ENCODE measurements at regions not wholly inside any gene's neighbourhood (a gene's known extent, or its start where the extent isn't known, plus 50 kb on each side); places are given as distances from the start of the nearest gene placed in this dataset.
"Not testable (repeated sequence)": the region's sequence is repeated elsewhere in the genome, so short reads cannot be mapped to it uniquely, and the experiment has no call there.

DNA sequence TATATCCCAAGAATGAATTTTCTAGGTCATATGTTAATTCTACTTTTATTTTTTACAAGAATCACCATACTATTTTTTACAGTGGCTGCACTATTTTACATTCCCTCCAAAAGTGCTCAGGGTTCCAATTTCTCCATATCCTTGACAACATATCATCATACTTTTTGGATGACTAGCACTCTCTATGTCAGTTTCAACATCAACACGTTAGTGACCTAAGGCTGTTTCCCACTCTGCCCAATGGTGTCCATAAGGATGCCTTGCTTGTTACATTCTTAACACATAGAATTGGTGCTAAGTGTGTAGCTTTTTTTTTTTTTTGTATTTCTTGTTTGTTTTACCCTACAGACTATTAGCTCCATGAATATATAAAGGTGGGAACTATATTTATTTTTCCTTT is 175.4 kb downstream of the PCDH10 start:
- no peak for DNase-seq (ENCODE audit: low read depth, low spot score)

DNA sequence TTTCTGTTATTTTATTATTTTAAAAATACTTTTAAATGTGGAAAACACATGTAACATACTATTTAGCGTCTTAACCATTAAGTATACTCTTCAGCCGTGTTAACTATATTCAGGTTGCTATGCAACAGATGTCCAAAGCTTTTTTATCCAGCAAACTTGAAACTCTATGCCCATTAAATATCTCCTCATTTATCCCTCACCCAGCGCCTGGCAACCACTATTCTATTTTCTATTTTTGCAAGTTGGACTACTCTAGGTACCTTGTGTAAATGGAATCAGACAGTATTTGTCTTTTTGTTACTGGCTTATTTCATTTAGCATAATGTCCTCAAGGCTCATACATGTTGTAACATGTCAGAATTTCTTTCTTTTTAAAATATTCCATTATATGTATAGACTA is 174.6 kb downstream of the PCDH10 start:
- no peak for DNase-seq (ENCODE audit: low read depth, low spot score)

DNA sequence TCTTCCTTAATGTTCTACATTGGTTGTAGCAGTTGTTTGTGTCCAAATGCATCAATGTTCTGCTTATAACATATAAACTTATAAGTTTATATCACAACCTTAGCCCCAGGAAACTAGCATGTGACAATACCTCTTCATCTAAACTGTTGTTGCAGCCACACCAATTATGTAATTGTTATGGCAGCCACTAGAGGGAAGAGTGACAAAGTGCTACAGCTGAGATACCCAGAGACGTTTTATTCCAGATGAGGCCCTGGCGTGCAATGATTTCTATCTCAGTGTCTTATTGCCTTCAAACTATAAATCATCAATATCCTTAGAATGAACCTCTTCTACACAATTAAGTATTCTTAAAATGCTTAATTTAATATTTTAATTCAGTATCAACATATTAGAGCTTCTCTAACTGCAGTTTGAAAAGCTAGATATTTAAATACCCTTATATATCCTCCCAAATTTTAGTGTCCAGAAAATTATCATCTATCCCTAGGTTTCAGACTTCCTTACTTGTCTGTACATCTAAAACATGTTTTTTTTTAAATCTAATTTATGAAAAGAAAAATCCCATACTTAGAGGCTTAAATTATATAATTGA is 171.6 kb downstream of the PCDH10 start:
- DNase-seq (ENCODE audit: low read depth, low spot score): peak; percentile 11

DNA sequence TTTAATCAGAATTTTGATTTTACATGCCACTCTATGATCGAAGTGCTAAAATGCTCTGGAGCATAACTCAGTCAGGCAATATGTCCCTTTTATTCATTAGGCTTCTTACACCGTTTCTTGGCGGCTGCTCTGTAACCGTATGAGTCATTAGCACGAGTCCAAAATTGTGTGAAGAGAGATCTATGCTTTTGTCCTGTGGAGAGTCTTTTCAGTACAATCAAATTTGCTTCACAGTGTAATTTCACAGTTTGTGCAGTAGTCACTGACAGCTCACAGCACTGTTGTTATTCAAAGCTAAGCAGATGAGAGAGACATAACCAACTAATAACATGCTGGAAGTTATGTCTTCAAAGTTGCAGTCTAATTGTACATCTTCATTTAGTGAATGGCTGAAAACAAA is 167.8 kb downstream of the PCDH10 start:
- no peak for DNase-seq (ENCODE audit: low read depth, low spot score)

DNA sequence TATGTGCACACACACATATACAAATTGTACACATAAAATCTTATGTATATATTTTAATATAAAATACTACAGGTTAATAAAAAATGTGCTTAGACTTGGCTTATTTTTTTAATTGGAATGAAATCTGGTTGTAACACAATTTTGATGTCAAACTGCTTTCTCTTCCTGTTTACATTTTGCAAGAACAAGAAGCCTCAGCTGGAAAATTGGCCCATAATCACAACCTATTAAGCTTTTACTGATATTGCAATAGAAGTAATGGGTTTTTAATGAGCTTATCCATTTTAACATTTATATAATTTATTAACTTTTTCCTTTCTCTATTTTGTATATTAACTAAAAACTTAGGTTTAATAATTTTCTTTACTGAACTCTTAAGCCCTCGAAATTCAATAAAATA is 165.9 kb downstream of the PCDH10 start:
- DNase-seq (ENCODE audit: low read depth, low spot score): no peak

DNA sequence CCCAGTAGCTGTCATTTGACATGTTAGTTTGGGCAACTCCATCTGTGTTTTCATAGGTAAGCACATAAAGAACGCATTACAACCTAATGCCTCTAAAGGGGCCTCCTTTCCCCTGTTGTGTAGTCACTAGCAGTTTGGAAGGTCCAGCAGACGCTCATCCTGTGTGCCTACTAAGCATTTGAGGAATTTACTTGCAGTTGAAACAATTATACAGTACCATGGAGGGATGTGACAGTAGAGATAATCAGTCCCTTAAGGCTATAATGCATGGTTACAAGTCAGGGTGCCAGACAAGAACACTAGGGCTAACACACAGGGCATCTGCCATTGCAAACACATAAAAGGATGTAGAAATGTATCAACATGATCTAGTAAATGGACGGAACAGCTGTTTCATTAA is 138.3 kb downstream of the PCDH10 start:
- no peak for DNase-seq (ENCODE audit: low read depth, low spot score)

DNA sequence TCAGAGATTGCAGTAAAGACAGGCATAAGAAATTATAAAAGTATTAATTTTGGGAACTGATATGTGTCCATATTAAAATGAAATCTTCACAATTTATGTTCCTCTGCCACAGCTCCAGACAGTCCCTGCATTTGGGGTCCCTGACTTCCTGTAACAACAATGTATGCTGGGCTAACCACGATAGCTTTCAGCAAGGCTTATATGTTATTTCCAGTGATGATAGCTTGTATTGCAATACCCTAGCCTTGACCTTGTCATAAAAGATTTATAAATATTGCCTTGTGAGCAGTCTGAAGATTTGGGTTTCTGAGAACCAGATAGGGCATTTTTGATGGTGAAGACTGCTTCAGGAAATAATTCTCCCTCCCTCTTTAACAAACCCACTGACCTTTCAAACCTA is 129.5 kb downstream of the PCDH10 start:
- DNase-seq (ENCODE audit: low read depth, low spot score): no peak

DNA sequence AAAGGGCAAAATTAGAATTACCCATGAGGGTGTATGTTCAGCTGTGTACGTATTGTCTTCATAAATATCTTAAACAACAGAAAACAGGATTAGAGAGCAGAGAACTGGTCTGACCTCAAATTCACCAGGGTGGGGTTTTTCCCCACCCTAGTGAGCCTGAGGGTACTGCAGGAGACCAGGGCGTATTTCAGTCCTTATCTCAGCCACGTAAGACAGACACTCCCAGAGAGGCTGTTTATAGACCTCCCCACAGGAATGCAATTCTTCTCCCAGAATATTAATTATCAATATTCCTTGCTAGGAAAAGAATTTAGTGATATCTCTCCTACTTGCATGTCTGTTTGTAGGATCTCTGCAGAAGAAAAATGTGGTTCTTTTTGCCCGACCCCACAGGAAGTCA is 128.8 kb downstream of the PCDH10 start:
- DNase-seq (ENCODE audit: low read depth, low spot score): not testable (repeated sequence)

DNA sequence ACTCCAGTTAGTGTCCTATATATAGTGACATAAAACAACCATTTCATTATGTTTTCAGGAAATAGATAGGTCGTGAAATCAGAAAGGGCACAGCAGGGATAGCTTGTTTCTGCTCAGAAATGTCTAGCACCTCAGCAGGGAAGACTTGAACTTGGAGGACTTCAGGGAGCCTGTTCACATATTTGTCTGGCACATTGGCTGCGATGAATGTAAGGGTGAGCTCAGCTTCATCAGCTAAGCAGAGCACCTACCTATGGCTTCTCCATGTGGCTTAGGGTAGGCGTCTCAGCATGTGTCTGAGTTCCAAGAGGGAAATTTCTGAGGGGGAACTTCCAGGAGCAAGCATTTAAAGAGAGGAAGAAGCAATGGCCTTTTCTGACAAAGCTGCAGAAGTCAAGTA is 126.2 kb downstream of the PCDH10 start:
- no peak for DNase-seq (ENCODE audit: low read depth, low spot score)

DNA sequence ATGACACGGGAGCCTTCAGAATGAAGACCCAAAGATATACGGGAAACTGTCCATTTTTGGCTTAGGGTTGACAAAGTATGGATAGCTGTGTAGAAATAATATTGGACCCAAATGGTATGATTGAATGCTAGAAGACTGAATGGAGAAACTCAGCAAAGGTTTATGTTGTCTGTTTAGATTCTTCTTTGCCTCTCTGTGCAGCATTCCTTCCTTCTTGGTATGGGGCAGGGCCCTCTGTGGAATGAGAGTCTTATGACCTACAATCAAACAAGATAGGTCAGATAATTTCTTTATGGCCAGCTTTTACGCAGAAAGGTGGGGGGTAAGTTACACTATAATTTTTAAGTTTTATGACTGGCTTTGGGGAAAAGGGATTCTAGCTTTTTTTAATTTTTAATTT is 124.3 kb downstream of the PCDH10 start:
- DNase-seq (ENCODE audit: low read depth, low spot score): no peak

DNA sequence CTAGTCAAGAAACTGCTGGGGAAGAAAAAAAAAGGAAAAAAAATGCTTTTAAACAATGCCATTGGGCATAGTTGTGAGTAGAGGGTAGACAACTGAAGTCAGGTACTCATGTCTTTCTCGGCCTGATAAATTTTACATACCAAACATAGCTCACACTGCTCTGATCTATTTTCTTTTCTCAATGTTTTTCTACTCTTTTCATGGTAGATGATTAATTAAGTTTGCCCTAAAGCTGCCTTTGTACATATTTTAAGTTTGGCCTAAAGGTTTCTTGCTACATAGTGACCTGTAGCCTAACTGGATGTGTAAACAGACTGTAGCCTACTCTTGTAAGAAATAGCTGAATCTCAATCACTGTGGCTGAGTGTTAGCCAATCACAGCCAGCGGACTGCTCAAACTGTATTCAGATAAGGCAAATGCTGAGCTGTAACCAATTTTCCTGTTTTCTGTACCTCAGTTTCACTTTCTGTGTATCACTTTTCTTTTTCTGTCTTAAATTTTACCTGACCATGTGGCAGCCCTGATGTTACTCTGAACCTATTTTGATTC is 121.0 kb downstream of the PCDH10 start:
- DNase-seq (ENCODE audit: low read depth, low spot score): no peak

DNA sequence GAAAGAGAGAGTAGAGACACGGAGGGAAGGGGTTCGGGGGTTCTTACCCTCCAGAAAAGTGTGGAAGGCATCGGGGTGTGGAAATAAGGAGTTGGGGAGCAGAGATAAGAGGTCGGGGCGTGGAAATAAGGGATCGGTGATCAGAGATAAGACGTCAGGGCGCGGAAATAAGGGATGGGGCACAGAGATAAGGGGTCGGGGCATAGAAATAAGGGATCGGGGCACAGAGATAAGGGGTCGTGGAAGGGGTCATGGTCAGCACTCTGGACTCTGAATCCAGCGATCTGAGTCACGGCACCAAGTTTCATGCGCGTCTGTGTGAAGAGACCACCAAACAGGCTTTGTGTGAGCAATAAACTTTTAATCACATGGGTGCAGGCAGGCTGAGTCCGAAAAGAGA is 119.1 kb downstream of the PCDH10 start:
- no peak for DNase-seq (ENCODE audit: low read depth, low spot score)

DNA sequence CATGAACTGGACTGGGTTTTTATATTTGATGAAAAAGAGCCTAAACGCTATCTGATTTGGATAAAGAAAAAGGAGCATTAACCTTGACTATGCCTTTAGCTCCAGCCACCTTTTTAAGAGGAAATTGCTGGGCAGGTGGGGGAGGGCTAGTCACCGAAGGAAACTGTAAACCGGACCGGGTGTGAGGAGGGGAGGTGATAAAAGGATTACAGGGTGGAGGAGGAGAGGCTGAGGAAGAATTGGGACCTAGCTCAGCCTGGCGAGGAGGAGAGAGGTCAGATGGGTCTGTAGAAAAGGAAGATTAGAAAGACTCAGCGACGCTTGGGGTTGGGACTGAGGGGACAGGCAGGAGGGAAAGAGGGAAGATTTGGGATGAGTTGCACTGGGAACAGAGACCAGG is 118.4 kb downstream of the PCDH10 start:
- not testable (repeated sequence) for DNase-seq (ENCODE audit: low read depth, low spot score)

DNA sequence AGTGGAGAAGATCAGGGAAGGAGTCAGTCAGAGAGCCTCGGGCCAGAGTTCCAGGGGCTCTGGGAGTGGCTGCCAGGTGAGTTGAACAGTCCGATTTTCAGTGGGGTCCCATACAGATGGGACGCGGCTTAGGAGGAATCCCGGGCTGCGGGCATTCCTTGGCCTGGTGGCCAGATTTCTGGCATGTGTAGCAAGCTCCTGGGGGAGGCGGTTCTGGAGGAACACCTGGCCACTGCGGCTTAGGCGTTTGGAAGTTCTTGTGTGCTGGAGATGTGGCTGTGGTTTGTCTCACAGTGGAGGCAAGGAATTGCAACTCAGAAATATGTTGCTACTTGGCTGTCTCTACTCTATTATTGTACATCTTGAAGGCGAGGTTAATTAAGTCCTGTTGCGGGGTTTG is 117.9 kb downstream of the PCDH10 start:
- not testable (repeated sequence) for DNase-seq (ENCODE audit: low read depth, low spot score)

DNA sequence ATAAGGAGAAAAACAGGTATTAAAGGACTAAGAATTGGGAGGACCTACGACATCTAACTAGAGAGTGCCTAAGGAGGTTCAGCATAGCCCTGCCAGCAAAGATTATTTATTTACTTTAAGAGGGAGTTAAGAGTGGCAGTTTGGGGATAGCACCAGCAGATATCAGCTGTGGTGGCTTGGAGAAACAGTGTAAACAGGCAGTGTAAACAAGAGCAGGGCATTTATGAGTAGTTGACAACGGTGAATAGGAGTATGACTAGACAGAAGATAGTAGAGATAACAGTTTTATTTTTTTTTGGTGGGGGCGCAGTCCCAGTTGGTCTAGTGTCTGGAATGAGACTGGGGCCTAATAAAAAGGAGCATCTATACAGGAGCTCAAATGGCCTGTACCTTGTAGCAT is 115.2 kb downstream of the PCDH10 start:
- DNase-seq (ENCODE audit: low read depth, low spot score): not testable (repeated sequence)

DNA sequence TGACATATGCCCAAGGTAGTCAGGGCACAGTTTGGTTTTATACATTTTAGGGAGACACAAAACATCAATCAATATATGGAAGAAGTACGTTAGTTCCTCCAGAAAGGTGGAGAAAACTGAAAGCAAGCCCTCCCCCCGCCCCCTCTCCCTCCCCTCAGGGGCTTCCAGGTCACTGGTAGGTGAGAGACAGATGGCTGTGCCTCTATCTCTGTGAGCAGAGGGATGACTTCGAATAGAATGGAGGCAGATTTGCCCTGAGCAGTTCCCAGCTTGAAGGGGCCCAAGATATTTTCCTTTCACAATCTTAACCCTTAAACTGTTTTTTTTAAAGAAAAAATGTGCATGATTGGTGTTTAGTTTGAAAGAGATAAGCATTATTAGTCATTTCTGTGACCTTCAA is 114.0 kb downstream of the PCDH10 start:
- DNase-seq (ENCODE audit: low read depth, low spot score): peak; percentile 63

DNA sequence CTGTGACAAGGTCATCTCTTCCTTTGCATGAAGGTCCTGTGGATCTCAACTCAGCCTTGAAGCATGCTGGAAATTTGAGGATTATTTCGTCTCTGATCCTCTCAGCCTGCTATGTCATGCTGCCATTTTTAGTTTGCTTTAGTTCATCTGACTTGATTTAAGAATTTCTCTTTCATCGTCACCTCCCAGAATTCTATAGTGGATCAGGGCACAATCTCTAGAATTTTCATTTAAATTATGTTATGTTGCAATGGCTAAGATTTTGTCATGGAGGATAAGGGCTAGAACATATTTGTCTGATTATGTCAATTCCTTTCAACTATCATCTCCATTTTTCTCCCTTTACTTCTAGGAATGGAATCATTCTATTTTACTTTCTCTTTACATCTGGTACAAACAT is 98.8 kb downstream of the PCDH10 start:
- no peak for DNase-seq (ENCODE audit: low read depth, low spot score)

DNA sequence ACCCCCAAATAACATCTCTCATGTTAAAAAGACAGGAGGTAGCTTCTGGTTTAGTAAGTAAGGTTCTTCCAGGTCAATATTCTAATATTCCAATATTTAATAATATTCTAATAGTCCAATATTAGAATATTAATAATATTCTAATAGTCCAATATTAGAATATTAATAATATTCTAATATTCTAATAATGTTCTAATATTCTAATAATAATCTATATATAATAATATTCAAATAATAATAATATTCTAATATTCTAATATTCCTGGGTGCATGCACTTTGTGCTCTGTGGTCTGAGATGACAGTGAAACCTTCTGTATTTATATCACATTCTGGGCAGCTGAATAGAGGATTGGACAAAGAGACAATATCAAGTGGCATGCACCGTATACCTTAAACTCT is 96.1 kb downstream of the PCDH10 start:
- DNase-seq (ENCODE audit: low read depth, low spot score): no peak
